A673 (cell line): ENCODE measurements at regions not wholly inside any gene's neighbourhood (a gene's known extent, or its start where the extent isn't known, plus 50 kb on each side); places are given as distances from the start of the nearest gene placed in this dataset.

ENCODE experiments used
- CTCF ChIP-seq: fragments of 300-800, 200-600 bp; sonication (generic); conservative IDR thresholded peaks from 2 replicates; pipeline ENCODE4 v1.5.1; 2017; ENCODE audit warnings: low read depth, mild to moderate bottlenecking, antibody characterized with exemption, low read length, moderate library complexity, mixed read lengths
- EZH2 ChIP-seq: fragments of 200-600 bp; sonication (generic); IDR thresholded peaks from 2 replicates; pipeline ENCODE4 v1.6.1; 2017; ENCODE audit warnings: borderline replicate concordance, low read depth, mild to moderate bottlenecking, mixed read lengths, antibody characterized with exemption, low read length; ENCODE audit not compliant: poor library complexity, severe bottlenecking

- TF ChIP-seq EZH2 (no peak), CTCF (no peak)
Observed at GRCh38 chr12:103053089-103053488, 95.6 kb downstream of the ASCL1 start.
